ENCODE measurements at regions not wholly inside any gene's neighbourhood (a gene's known extent, or its start where the extent isn't known, plus 50 kb on each side); places are given as distances from the start of the nearest gene placed in this dataset.
"Not testable (repeated sequence)": the region's sequence is repeated elsewhere in the genome, so short reads cannot be mapped to it uniquely, and the experiment has no call there.

DNA sequence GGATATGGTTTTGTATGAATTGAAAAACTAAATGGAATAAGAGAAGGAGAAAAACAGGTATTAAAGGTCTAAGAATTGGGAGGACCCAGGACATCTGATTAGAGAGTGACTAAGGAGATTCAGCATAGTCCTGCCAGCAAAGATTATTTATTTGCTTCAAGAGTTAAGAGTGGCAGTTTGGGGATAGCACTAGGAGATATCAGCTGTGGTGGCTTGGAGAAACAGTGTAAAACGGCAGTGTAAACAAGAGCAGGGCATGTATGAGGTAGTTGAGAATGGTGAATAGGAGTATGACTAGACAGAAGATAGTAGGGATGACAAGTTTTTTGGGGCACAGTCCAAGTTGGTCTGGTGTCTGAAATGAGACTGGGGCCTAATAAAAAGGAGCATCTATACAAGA is 730.3 kb downstream of the TRHDE start:
- intact Hi-C loops (cut with DNase I); DNase-seq: not testable (repeated sequence)

DNA sequence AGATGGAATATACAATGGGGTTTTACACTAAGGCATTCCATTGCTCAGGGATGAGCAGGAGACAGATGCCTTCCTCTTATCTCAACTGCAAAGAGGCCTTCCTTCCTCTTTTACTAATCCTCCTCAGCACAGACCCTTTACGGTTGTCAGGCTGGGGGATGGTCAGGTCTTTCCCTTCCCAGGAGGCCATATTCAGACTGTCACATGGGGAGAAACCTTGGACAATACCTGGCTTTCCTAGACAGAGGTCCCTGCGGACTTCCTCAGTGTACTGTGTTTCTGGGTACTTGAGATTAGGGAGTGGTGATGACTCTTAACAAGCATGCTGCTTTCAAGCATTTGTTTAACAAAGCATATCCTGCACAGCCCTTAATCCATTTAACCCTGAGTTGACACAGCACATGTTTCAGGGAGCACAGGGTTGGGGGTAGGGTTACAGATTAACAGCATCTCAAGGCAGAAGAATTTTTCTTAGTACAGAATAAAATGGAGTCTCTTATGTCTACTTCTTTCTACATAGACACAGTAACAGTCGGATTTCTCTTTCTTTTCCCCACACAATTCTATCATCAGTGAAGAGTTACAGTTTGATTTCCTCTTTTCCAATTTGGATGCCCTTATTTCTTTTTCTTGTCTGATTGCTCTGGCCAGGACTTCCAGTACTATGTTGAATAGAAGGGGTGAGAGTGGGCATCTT is 737.1 kb downstream of the TRHDE start:
- DNase-seq; intact Hi-C loops (cut with DNase I): not testable (repeated sequence)

DNA sequence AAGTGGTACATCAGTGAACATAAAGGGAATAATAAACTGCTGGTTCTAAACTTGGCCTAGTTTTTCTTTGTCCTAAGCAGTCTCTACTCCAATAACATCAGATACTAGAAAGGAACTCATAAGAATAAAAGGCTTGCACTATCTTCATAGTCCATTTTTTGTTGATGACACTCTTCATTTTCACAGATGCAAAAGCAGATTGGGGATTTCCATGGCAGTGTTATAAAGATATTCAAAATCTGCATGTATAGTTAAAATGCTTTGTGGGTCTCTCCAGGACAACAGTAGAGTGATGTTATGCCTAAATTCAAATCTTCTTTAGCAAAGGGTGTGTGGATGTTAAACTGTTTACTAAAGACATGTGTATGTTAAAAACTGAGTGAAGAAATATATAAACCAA is 745.8 kb downstream of the TRHDE start:
- intact Hi-C loops (cut with DNase I), result no loop called here
- no peak for DNase-seq

DNA sequence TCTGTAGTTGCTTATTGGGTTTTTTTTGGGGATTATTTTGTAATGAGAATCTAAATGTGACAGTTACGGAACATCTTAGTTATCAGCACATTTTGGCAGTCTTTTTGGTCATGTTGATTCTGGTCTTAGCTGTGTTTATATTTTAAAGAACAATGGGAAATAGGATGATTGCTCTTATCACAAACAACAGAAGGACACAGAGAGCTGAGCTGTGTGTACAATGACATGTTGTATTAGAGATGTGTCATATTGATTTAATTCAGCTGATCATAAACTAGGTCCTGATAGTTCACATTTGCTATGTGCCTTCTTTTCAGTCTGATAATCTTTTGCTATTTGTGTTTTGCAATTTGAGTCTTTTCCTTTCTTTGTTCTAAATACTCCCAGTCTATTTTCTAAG is 781.7 kb downstream of the TRHDE start:
- no peak for DNase-seq
- intact Hi-C loops (cut with DNase I), result no loop called here

DNA sequence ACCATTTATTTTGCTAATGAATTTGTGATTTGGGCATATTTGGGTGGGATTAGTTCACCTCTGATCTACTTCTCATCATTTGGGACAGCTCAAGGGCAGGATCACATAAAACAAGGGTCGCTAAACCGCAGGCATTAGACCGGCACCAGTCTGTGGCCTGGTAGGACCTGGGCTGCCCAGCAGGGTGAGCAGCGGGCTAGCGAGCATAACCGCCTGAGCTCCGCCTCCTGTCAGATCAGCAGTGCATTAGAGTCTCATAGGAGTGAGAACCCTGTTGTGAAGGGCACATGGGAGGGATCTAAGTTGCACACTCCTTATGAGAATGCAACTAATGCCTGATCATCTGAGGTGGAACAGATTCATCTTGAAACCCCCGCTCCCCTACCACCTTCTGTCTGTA is 785.3 kb downstream of the TRHDE start:
- intact Hi-C loops (cut with DNase I), result no loop called here
- DNase-seq, result peak in 2 of 10 donors; percentile 22 to 77

DNA sequence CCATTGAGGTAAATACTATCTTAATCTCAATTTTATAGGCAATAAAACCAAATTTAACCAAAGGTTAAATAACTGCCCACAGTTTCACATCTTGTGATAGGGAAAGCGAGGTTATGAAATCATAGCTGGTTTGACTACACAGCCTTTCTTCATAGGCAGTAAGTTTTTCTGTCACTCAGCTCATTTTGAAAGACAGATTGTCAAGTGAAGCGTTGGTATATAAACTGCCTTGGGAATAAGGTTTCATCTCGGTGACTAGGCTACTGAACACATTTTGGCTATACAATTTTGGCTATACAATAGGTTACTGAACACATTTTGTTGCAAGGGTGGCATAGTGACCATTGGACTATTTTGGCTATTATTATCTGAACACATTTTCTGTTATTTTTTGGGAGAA is 793.7 kb downstream of the TRHDE start:
- intact Hi-C loops (cut with DNase I), result no loop called here
- no peak for DNase-seq

DNA sequence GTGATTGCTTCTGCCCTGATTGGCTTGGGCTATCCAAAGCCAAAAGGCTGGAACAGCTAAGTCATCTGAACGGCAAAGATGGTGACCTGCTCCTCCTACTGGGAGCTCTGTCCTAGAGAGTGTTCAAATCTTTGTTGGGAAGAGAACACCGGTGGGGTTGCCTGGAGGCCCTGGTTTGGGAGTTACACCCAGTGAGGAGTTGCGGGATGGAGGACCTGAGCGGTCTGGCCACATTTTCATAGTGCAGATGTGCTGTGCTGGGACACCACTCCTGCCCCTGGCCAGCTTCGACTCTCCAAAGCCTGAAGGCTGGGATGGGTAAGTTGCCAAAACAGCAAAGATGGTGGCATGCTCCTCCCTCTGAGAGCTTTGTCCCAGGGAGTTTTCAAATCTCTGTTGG is 795.4 kb downstream of the TRHDE start:
- intact Hi-C loops (cut with DNase I), result no loop called here
- DNase-seq, result peak in 2 of 10 donors; percentile 42 to 61

DNA sequence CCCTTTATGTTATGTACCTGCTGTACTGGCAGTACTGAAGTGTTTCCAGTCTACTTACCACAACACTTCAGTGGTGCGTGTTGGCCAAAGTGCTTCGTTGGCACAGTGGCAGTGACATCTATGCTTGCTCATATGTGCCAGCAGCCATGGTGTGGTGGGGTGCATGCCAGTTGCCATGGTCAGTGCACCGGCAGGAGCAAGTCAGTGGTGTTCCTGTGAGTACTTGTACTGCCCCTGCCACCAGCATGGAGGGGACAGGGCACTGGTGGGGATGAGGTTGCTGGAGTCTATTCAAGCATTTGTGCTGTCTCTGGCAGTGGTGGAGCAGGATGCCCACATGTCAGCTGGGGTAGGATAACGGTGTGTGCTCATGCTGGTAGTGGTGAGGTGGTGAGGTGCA is 800.0 kb downstream of the TRHDE start:
- intact Hi-C loops (cut with DNase I), result no loop called here
- peak in 1 of 10 donors; percentile 22 for DNase-seq

DNA sequence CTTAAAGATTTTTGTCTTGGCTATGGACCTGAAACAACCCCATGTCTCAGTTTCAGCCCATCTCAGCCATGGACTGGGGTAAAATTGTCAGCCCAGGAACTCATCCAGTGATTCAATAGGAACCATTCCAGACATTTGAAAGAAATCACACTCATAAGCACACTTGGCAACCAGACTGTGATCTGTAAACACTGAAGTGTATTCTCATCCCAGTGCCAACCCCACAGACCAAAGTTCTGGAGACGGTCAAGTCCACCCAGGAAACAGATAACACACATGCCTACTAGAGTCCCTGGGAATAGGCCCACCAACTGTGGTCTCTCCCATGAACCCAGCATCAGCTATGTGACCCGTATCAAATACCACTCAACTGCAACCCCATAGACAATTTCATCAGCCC is 804.6 kb downstream of the TRHDE start:
- intact Hi-C loops (cut with DNase I), result no loop called here
- DNase-seq, result no peak

DNA sequence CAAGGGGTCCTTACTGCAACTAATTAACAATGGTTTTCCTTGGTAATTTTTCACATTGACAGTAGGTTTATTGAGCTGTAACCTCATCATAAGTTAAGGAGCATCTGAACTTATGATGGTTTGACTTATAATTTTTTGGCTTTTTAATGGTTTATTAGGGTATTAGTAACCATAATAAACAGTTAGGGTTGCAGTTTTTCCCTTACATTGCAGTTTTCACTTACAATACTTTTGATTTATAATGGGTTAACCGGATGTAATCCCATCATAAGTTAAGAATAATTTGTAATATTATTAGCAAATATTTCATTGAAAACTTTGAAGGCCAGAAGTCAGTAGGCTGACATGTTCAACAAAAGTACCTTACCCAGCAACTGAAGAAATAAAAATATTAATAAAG is 811.6 kb downstream of the TRHDE start:
- intact Hi-C loops (cut with DNase I), result no loop called here
- no peak for DNase-seq

DNA sequence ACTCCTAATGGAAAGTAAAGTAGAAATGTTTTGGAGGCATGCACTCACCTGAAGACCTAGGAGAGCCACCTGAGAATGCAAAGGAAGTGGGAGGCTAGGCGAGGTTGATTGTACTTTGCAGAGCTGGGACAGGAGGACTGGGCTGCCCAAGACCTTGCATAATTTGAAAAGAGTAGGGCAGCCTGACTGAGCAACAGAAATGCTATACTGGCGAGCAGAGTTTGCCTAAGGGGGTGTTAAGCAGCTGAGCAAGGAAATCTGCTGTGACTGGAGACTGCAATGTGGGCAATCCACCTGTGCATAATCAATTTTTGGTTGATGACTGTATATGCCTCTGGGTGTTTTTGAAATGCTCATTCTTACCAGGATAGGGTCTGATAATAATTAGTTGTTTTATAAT is 834.1 kb downstream of the TRHDE start:
- intact Hi-C loops (cut with DNase I), result no loop called here
- DNase-seq, result no peak

DNA sequence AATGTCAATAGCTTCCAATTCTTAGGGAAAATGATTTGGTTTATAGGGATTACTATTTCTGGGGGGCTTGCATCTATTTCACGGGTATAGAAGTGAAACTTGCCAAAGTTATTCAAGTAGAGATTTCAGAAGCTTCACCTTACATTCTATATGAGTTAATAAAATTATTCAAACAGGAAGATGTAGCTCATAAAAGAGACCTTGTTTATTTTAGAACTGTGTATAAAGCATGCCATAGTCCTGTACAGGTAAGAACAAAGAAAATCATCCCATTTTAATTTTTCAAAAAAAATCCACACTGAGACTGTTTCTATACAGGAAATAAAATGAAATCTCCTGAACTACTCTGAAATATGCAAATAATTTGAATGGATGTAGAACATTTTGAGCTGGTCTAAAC is 834.7 kb downstream of the TRHDE start:
- DNase-seq, result no peak
- intact Hi-C loops (cut with DNase I), result no loop called here

DNA sequence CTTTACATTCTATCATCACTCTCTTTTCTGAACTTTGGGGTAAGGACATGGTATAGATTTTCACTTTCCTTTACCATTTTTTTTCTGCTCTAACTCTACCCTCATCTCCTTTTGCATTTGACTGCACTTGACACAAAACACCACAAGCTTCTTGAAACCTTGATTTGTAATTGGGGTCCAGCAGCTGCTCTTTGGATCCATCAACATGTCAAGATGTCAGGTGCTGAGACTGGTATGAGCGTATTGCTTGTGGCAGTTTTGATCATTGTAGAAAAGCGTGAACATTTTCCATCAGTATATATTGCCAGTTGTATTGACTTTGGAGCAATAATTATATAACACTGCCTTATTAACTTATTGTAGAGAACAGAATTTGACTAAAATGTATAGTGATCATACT is 838.6 kb downstream of the TRHDE start:
- intact Hi-C loops (cut with DNase I), result no loop called here

DNA sequence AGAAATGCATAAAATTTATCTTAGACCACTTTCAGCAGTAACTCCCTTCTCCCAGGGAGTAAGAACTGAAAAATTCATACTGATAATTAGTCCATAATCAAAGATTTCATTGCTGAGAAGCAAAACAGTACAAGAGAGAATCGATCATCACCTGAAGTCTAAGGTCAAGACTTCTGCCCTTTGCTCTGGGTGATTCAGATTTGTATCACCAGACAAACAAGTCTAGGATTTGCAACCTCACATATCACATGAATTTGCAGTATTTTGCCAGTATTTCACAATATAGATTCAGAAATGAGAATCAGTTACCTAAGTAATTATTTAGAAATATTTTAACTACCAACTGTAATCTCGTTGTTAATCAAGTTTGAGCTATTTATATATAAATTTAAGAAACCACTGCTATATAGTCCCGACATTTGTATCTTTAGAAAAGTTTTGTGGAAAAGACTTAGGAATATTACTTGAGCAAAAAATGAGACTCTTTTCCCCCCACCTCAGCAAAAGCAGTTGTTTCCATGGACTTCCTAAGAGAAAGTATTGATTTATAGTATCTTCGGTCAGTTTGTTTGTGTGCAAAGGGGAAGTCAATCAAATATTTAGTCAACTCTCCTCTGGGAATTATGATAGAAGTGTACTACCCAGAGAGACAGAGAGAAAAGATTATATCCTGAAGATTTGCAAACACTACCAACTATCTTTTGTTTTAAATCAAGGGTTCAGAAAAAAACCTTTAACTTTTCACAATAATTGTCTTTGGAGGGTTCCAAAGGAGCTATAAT is 840.1 kb downstream of the TRHDE start:
- DNase-seq, result no peak
- intact Hi-C loops (cut with DNase I), result no loop called here

More for the DNA sequence above, 838.6 kb downstream of the TRHDE start:
- no peak for DNase-seq

DNA sequence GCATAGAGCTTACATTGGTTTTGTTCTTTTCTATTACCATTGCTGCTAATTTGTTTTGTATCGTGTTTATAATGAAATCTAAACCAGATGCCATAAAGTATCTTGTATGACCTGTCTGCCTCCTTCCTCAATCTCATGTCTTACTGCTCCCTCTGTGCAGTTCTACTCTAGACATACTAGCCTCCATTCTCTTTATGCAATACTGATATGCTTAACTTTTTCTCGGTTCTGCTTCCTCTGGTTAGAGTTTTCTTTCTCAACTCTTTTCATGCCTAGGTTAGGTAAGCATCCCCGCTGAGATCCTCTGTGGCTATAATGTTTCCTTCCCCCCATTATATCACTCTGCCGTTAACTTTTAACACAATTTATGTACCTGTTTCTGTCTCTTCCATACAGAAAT is 852.3 kb downstream of the TRHDE start:
- DNase-seq, result no peak
- intact Hi-C loops (cut with DNase I), result no loop called here

DNA sequence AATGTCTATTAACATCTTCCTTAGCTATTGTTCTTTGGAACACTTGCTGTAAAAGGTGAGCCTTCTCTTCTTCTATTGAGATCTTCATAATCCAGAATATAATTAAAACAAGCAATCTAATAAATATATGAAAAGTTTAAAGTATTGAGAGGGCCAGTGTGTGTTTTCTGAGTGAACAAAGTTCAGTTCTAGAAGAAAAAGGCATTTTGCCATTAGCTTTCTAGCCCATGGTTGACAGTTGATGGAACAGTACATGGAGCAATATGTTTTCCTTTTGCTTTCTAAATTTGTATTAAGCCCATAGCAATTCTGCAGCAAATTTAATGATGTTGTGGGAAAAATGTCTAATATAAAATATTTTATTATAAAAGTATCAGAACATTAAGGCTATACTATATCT is 853.0 kb downstream of the TRHDE start:
- intact Hi-C loops (cut with DNase I), result no loop called here
- no peak for DNase-seq

DNA sequence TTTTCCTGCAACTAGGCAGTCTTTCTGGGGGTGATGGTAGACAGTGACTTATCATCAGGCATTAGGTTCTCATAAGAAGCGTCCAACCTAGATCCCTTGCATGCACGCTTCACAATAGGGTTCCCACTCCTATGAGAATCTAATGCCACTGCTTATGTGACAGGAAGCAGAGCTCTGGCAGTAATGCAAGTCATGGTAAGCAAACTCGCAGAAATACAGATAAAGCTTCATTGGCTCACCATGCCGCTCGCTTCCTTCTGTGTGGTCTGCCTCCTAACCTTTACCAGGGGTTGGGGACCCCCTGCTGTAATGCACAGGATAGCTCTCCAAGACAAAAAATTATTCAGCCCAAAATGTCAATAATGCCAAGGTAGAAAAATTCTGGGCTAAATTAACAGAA is 864.2 kb downstream of the TRHDE start:
- DNase-seq, result peak in 1 of 10 donors; percentile 33
- intact Hi-C loops (cut with DNase I), result no loop called here

DNA sequence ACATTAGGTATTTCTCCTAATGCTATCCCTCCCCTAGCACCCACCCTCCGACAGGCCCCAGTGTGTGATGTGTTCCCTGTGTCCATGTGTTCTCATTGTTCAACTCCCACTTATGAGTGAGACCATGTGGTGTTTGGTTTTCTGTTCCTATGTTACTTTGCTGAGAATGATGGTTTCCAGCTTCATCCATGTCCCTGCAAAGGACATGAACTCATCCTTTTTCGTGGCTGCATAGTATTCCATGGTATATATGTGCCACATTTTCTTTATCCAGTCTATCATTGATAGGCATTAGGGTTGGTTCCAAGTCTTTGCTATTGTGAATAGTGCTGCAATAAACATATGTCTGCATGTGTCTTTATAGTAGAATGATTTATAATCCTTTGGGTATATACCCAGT is 867.5 kb downstream of the TRHDE start:
- DNase-seq; intact Hi-C loops (cut with DNase I): not testable (repeated sequence)

DNA sequence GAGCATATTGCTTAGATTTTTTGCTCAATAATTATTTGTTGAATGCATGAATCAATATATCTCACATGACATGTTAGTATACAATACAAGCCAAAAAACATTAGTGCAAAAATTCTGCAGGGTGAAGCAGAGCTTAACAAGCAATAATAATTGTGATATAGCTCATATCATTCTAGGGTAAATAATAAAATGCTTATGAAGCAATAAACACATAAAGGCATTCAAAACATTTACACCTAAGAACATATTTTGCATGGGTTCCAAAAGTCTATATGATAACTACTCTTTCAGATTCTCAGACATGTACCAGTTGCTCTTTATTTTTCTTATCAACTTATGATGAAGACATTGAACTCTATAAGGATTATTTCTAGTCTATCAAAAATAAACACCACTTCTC is 886.2 kb downstream of the TRHDE start:
- DNase-seq, result no peak
- intact Hi-C loops (cut with DNase I), result no loop called here

DNA sequence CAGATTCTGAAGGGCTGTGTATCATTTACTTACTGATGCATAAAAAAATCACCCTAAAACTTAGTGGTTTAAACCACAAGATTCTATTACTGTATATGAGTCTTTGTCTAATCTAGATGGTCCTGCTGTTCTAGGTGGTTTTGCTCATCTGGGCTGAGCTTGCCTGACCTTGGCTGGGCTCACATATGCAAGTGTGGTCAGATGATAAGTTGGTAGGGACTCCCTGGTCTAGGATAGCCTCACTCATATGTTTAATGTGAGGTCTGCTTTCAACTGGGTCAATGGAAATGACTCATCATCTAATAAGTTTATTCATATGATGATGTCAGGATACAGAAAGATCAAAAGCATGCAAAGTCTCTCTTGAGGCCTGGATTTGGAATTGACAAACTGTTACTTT is 887.8 kb downstream of the TRHDE start:
- no peak for DNase-seq
- intact Hi-C loops (cut with DNase I), result no loop called here

DNA sequence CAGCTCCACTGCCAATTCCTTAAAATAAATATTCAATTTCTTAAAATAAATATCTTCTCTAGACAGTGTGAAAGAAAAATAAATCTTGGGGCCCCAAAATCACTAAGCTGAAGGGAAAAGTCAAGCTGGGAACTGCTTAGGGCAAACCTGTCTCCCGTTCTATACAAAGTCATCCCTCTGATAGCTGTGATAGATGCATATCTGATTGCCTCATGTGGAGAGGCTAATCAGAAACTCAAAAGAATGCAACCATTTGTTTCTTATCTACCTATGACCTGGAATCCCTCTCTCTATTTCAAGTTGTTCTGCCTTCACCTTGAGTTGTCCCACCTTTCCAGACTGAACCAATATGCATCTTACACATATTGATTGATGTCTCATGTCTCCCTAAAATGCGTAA is 889.8 kb downstream of the TRHDE start:
- no peak for DNase-seq
- intact Hi-C loops (cut with DNase I), result no loop called here

DNA sequence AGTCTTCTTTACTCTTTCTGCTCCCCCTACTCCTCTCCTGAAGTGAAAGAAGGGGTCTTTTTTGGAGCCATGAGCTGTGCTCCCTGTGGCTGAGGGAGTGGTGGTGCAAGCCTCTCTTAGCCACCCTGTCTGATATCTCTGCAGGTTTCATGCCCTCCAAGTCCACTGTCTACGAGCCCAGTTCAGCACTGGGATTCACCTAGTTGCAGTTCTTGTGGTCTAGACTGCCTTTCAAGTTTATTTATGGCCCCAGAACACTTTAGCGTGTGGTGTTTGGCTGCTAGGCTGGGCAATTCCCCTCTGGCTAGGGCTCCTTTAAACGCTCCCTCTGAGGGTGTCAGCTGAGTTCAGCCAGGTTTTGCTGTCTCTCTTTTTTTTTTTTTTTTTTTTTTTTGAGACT is 908.6 kb downstream of the TRHDE start:
- DNase-seq, result no peak
- intact Hi-C loops (cut with DNase I), result no loop called here

All from posterior cingulate gyrus (tissue), 11 donors.